Stimulated activated CD4-positive, alpha-beta T cell treated with anti-CD3 and anti-CD28 coated beads, Interleukin-15, amount 100 ng/mL, for 48 hours (primary cell): ENCODE measurements at regions not wholly inside any gene's neighbourhood (a gene's known extent, or its start where the extent isn't known, plus 50 kb on each side); places are given as distances from the start of the nearest gene placed in this dataset.

Experiments used
- DNase-seq, 2 donors: peaks; one replicate each; pipeline ENCODE4 v3.0.0-alpha.2; 2020; ENCODE audit warnings: low read depth in 2 of 2

GRCh38 chr3:115469649-115470048 is 153.7 kb upstream of the GAP43 start:
- no peak for DNase-seq

- DNase-seq: no peak
Observed at GRCh38 chr3:115470254-115470653, 153.1 kb upstream of the GAP43 start.

- DNase-seq: no peak
Observed at GRCh38 chr3:115475178-115476041, 147.9 kb upstream of the GAP43 start.

GRCh38 chr3:115476472-115476871 is 146.8 kb upstream of the GAP43 start:
- no peak for DNase-seq

GRCh38 chr3:115478359-115478758 is 145.0 kb upstream of the GAP43 start:
- no peak for DNase-seq

- DNase-seq: no peak
Observed at GRCh38 chr3:115486880-115487279, 136.4 kb upstream of the GAP43 start.

GRCh38 chr3:115487968-115488367 is 135.3 kb upstream of the GAP43 start:
- DNase-seq: no peak

- no peak for DNase-seq
Observed at GRCh38 chr3:115488409-115488808, 134.9 kb upstream of the GAP43 start.

GRCh38 chr3:115494826-115495225 is 128.5 kb upstream of the GAP43 start:
- DNase-seq: no peak

GRCh38 chr3:115498421-115498820 is 124.9 kb upstream of the GAP43 start:
- no peak for DNase-seq

GRCh38 chr3:115498898-115499297 is 124.4 kb upstream of the GAP43 start:
- no peak for DNase-seq

GRCh38 chr3:115499666-115500065 is 123.6 kb upstream of the GAP43 start:
- no peak for DNase-seq

GRCh38 chr3:115500795-115501194 is 122.5 kb upstream of the GAP43 start:
- DNase-seq: no peak

- DNase-seq: no peak
Observed at GRCh38 chr3:115502128-115502527, 121.2 kb upstream of the GAP43 start.

- no peak for DNase-seq
Observed at GRCh38 chr3:115503394-115503793, 119.9 kb upstream of the GAP43 start.

- DNase-seq: no peak
Observed at GRCh38 chr3:115508562-115508961, 114.7 kb upstream of the GAP43 start.

- no peak for DNase-seq
Observed at GRCh38 chr3:115512565-115513415, 110.5 kb upstream of the GAP43 start.

GRCh38 chr3:115513416-115513800 is 109.9 kb upstream of the GAP43 start:
- DNase-seq: no peak

GRCh38 chr3:115517457-115518050 is 105.8 kb upstream of the GAP43 start:
- DNase-seq: no peak

- no peak for DNase-seq
Observed at GRCh38 chr3:115518100-115518852, 105.0 kb upstream of the GAP43 start.

GRCh38 chr3:115520241-115520640 is 103.1 kb upstream of the GAP43 start:
- DNase-seq: no peak
